ENCODE measurements at regions not wholly inside any gene's neighbourhood (a gene's known extent, or its start where the extent isn't known, plus 50 kb on each side); places are given as distances from the start of the nearest gene placed in this dataset.

GRCh38 chr13:109645831-109646230 lies 140.6 kb downstream of the IRS2 start:
- Mint-ChIP-seq H3K9me3 (peaks cover 3 to 12% of the 10 kb centered on the region in 2 experiments), H3K36me3 (ENCODE audit: insufficient read depth in 1 of 3, low read depth in 3 of 3) (peaks cover 1 to 4% (median 1%) of the 10 kb centered on the region in 3 experiments), H3K4me3 (no peak overlapping the region), H3K27me3 (ENCODE audit: low read depth) (no peaks in the 10 kb centered on the region), H3K27ac (no peak overlapping the region; a peak in 2 of 7 replicates), H3K4me1 (no peaks in the 10 kb centered on the region)
- Histone ChIP-seq H3T11ph (ENCODE audit: low read length) (no peak overlapping the region), H4K8ac (replicated peaks; ENCODE audit: insufficient read length, low read depth, low read length) (no peak overlapping the region), H3K23me2 (ENCODE audit: insufficient read length, low read depth, low read length, poor library complexity, severe bottlenecking) (no peaks in the 10 kb centered on the region), H3K14ac (ENCODE audit: insufficient read depth, low read length) (no peak overlapping the region), H3K27me3 (ENCODE audit: insufficient read depth, low read length) (no peaks in the 10 kb centered on the region), H2AFZ (ENCODE audit: low read length) (no peak overlapping the region), H3K9me3 (ENCODE audit: control insufficient read depth, low read depth, low read length) (peaks cover under 1% of the 10 kb centered on the region), H3K79me1 (ENCODE audit: insufficient read depth, low read depth, low read length, poor library complexity, severe bottlenecking) (no peaks in the 10 kb centered on the region), H3K4me2 (ENCODE audit: insufficient read depth, insufficient read length, low read length) (no peak overlapping the region), H3K9ac (ENCODE audit: extremely low read depth, insufficient read length, low read length) (no peak overlapping the region), H3K27ac (ENCODE audit: insufficient read length, low read depth, low read length) (no peak overlapping the region), H3K56ac (ENCODE audit: insufficient read length, low read depth, low read length) (no peak overlapping the region), H2BK120ac (ENCODE audit: low read depth, low read length, poor library complexity, severe bottlenecking) (no peak overlapping the region), H2BK20ac (ENCODE audit: low read depth, low read length, poor library complexity, severe bottlenecking) (no peak overlapping the region), H2AK5ac (ENCODE audit: insufficient read length, low read length) (no peak overlapping the region), H4K5ac (ENCODE audit: insufficient read length, low read depth, low read length) (no peak overlapping the region), H4K20me1 (ENCODE audit: control insufficient read depth, insufficient read depth, insufficient read length) (no peaks in the 10 kb centered on the region), H2BK15ac (ENCODE audit: low read depth, low read length) (no peak overlapping the region), H3K79me2 (ENCODE audit: insufficient read depth, low read length) (no peaks in the 10 kb centered on the region), H3K4me1 (ENCODE audit: insufficient read depth, low read length) (no peaks in the 10 kb centered on the region), H4K91ac (ENCODE audit: insufficient read length, low read depth, low read length) (no peak overlapping the region), H3K18ac (ENCODE audit: insufficient read length, low read depth, low read length) (no peak overlapping the region), H3K4ac (ENCODE audit: low read depth, low read length) (no peak overlapping the region), H2BK5ac (ENCODE audit: insufficient read length, low read length) (no peak overlapping the region), H2BK12ac (ENCODE audit: insufficient read length, low read depth, low read length) (no peak overlapping the region), H3K23ac (ENCODE audit: insufficient read length, low read depth, low read length) (no peak overlapping the region)
- no peak for DNase-seq
- no CpG with 5 or more reads among the region's 6 CpGs for WGBS (ENCODE audit: extremely low coverage, insufficient read length, low lambda C conversion rate)
- no peak for TF ChIP-seq CTCF (conservative IDR thresholded peaks at IDR 0.05)

Data from H9 (cell line).